OCI-LY3 (cell line): ENCODE measurements at regions not wholly inside any gene's neighbourhood (a gene's known extent, or its start where the extent isn't known, plus 50 kb on each side); places are given as distances from the start of the nearest gene placed in this dataset.

ENCODE experiments used
- EZH2phosphoT487 ChIP-seq: fragments of 200-600 bp; shearing (Covaris generic); IDR thresholded peaks from 2 replicates; pipeline ENCODE4 v1.6.1; 2018; ENCODE audit warnings: antibody characterized with exemption, mixed run types, low read depth
- TF ChIP-seq, protein P1 (sequence below): fragments of 200-600, 300-600 bp; sonication (generic); IDR thresholded peaks from 2 replicates; pipeline ENCODE4 v1.5.1; 2014; ENCODE audit warnings: antibody characterized with exemption, low read length, low read depth

DNA sequence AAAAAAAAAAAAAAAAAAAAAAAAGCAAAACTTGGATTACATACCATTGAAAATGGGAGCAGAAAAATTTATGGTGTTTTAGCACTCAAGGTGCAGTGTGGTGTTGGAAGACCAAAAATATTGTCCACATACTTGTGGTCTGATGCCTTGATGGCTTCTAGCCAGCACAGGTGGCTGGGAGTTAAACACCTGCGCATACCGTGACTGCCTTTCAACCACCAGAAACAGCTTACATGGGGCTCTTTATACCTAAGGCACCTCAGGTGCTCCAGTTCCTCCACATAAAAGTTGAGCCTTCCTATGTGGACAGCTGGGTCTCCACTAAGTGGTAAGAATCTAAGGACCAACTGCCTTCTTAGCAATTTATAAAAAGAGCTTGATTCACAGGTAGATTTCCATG lies 802.6 kb upstream of the CELF4 start:
- TF ChIP-seq, protein P1, sequence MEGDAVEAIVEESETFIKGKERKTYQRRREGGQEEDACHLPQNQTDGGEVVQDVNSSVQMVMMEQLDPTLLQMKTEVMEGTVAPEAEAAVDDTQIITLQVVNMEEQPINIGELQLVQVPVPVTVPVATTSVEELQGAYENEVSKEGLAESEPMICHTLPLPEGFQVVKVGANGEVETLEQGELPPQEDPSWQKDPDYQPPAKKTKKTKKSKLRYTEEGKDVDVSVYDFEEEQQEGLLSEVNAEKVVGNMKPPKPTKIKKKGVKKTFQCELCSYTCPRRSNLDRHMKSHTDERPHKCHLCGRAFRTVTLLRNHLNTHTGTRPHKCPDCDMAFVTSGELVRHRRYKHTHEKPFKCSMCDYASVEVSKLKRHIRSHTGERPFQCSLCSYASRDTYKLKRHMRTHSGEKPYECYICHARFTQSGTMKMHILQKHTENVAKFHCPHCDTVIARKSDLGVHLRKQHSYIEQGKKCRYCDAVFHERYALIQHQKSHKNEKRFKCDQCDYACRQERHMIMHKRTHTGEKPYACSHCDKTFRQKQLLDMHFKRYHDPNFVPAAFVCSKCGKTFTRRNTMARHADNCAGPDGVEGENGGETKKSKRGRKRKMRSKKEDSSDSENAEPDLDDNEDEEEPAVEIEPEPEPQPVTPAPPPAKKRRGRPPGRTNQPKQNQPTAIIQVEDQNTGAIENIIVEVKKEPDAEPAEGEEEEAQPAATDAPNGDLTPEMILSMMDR, result no peak
- no peak for TF ChIP-seq EZH2phosphoT487
